ENCODE measurements at regions not wholly inside any gene's neighbourhood (a gene's known extent, or its start where the extent isn't known, plus 50 kb on each side); places are given as distances from the start of the nearest gene placed in this dataset.

DNA sequence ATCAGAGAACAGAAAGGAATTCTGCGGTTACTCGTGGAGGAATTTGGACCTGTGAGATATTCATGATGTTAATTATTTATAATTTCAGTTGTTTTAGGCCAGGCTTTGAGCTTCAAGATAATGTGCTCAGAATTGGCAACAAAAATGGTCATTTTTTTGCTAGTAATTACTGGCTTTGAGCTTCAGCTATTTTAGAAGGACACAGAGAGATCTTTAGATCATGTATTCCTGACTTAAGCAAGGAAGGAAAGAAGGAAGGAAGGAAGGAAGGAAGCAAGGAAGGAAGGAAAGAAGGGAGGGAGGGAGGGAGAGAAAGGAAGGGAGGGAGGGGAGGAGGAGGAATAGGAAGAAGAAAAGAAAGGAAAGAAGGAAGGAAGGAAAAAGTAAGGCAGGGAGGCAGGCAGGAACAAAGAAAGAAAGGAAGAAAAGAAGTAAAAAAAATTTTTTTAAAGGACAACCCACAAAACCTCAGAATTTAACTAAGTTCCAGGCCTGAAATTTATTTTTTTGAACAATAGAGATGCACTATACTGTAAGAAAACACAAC is 277.9 kb upstream of the KLF3 start (continued):
- TF ChIP-seq, protein P1, sequence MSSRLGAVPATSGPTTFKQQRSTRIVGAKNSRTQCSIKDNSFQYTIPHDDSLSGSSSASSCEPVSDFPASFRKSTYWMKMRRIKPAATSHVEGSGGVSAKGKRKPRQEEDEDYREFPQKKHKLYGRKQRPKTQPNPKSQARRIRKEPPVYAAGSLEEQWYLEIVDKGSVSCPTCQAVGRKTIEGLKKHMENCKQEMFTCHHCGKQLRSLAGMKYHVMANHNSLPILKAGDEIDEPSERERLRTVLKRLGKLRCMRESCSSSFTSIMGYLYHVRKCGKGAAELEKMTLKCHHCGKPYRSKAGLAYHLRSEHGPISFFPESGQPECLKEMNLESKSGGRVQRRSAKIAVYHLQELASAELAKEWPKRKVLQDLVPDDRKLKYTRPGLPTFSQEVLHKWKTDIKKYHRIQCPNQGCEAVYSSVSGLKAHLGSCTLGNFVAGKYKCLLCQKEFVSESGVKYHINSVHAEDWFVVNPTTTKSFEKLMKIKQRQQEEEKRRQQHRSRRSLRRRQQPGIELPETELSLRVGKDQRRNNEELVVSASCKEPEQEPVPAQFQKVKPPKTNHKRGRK (CRISPR knock-in tag; IDR thresholded peaks at IDR 0.05): peak; percentile 78; the same call in 1 of the 2 replicates
- TF ChIP-seq ELF4 (CRISPR knock-in tag; IDR thresholded peaks at IDR 0.05; ENCODE audit: borderline replicate concordance) (no peak), SOX13 (IDR thresholded peaks at IDR 0.05) (0 out of 2 replicates have a peak, but pooled peaks have one; percentile 39), SOX13 (CRISPR knock-in tag; conservative IDR thresholded peaks at IDR 0.05 in 1 of 2, IDR thresholded peaks at IDR 0.05 in 1 of 2) (no peak), MAFG (CRISPR knock-in tag; IDR thresholded peaks at IDR 0.05) (no peak), SNRNP70 (IDR thresholded peaks at IDR 0.05; ENCODE audit: low read depth, low read length) (no peak), RNF2 (conservative IDR thresholded peaks at IDR 0.05; ENCODE audit: low read depth) (no peak), ZEB1 (IDR thresholded peaks at IDR 0.05; ENCODE audit: insufficient replicate concordance, low read depth) (peak; percentile 5), GATAD2A (CRISPR knock-in tag; IDR thresholded peaks at IDR 0.05) (no peak), NFE2L1 (CRISPR knock-in tag; IDR thresholded peaks at IDR 0.05; ENCODE audit: borderline replicate concordance) (no peak), CHD4 (IDR thresholded peaks at IDR 0.05; ENCODE audit: borderline replicate concordance, low read length) (0 out of 2 replicates have a peak, but pooled peaks have one; percentile 2), NCOR1 (IDR thresholded peaks at IDR 0.05; ENCODE audit: borderline replicate concordance, low read length) (no peak), FIP1L1 (IDR thresholded peaks at IDR 0.05; ENCODE audit: borderline replicate concordance, insufficient read depth, low read depth, low read length) (no peak), ZNF460 (CRISPR knock-in tag; IDR thresholded peaks at IDR 0.05; ENCODE audit: borderline replicate concordance) (no peak), TARDBP (CRISPR knock-in tag; IDR thresholded peaks at IDR 0.05) (no peak), KDM6A (CRISPR knock-in tag; IDR thresholded peaks at IDR 0.05; ENCODE audit: low read depth) (peak; percentile 54; the same call in 1 of the 2 replicates)
- TF ChIP-seq, protein P2, sequence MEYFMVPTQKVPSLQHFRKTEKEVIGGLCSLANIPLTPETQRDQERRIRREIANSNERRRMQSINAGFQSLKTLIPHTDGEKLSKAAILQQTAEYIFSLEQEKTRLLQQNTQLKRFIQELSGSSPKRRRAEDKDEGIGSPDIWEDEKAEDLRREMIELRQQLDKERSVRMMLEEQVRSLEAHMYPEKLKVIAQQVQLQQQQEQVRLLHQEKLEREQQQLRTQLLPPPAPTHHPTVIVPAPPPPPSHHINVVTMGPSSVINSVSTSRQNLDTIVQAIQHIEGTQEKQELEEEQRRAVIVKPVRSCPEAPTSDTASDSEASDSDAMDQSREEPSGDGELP (IDR thresholded peaks at IDR 0.05; ENCODE audit: borderline replicate concordance, low read depth): no peak
- TF ChIP-seq, protein P3, sequence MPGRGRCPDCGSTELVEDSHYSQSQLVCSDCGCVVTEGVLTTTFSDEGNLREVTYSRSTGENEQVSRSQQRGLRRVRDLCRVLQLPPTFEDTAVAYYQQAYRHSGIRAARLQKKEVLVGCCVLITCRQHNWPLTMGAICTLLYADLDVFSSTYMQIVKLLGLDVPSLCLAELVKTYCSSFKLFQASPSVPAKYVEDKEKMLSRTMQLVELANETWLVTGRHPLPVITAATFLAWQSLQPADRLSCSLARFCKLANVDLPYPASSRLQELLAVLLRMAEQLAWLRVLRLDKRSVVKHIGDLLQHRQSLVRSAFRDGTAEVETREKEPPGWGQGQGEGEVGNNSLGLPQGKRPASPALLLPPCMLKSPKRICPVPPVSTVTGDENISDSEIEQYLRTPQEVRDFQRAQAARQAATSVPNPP (CRISPR knock-in tag; IDR thresholded peaks at IDR 0.05): no peak
- TF ChIP-seq, protein P4, sequence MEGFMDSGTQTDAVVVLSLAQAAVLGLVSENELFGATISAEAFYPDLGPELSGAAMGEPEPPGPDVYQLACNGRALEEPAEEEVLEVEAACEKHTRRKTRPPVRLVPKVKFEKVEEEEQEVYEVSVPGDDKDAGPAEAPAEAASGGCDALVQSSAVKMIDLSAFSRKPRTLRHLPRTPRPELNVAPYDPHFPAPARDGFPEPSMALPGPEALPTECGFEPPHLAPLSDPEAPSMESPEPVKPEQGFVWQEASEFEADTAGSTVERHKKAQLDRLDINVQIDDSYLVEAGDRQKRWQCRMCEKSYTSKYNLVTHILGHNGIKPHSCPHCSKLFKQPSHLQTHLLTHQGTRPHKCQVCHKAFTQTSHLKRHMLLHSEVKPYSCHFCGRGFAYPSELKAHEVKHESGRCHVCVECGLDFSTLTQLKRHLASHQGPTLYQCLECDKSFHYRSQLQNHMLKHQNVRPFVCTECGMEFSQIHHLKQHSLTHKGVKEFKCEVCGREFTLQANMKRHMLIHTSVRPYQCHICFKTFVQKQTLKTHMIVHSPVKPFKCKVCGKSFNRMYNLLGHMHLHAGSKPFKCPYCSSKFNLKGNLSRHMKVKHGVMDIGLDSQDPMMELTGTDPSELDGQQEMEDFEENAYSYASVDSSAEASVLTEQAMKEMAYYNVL (CRISPR knock-in tag; IDR thresholded peaks at IDR 0.05; ENCODE audit: borderline replicate concordance): peak; percentile 61
- TF ChIP-seq, protein P5, sequence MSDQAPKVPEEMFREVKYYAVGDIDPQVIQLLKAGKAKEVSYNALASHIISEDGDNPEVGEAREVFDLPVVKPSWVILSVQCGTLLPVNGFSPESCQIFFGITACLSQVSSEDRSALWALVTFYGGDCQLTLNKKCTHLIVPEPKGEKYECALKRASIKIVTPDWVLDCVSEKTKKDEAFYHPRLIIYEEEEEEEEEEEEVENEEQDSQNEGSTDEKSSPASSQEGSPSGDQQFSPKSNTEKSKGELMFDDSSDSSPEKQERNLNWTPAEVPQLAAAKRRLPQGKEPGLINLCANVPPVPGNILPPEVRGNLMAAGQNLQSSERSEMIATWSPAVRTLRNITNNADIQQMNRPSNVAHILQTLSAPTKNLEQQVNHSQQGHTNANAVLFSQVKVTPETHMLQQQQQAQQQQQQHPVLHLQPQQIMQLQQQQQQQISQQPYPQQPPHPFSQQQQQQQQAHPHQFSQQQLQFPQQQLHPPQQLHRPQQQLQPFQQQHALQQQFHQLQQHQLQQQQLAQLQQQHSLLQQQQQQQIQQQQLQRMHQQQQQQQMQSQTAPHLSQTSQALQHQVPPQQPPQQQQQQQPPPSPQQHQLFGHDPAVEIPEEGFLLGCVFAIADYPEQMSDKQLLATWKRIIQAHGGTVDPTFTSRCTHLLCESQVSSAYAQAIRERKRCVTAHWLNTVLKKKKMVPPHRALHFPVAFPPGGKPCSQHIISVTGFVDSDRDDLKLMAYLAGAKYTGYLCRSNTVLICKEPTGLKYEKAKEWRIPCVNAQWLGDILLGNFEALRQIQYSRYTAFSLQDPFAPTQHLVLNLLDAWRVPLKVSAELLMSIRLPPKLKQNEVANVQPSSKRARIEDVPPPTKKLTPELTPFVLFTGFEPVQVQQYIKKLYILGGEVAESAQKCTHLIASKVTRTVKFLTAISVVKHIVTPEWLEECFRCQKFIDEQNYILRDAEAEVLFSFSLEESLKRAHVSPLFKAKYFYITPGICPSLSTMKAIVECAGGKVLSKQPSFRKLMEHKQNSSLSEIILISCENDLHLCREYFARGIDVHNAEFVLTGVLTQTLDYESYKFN (CRISPR knock-in tag; conservative IDR thresholded peaks at IDR 0.05): 0 out of 2 replicates have a peak, but pooled peaks have one; percentile 78
